ENCODE measurements at regions not wholly inside any gene's neighbourhood (a gene's known extent, or its start where the extent isn't known, plus 50 kb on each side); places are given as distances from the start of the nearest gene placed in this dataset.

DNA sequence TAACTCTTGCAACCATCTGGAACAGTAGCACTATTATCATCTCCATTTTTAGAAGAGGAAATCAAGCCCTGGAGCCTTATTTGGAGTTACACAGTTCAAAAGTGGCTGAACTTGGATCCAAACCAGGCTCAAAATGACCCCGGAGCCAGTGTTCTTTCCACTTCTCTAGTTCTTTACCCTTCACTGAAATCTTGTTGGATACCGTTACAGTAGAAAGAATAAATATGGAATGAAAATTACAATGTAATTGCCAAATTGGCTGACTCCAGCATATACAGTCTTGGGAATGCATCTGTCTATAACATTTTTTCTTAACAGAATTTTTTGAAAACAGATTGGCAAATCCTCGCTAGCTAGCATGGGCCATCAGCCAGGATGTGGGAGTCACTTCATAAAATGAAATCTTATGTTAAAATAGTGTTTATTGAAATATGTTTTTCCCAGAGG, 261.4 kb downstream of the CTH start:
- ChIA-PET POLR2A (no interaction called here), CTCF (no interaction called here)
- ATAC-seq (ENCODE audit: poor library complexity) = no peak
- peaks cover 5% of the 10 kb centered on the region for H3K27me3 Mint-ChIP-seq
- no peak overlapping the region for H3K27ac Mint-ChIP-seq
- H3K27me3 ChIP-seq (ENCODE audit: control insufficient read depth in 1 of 2, insufficient read depth in 2 of 2, low read length in 2 of 2) = no peaks in the 10 kb centered on the region
- H3K4me3 Mint-ChIP-seq = no peak overlapping the region
- TF ChIP-seq, protein P1, sequence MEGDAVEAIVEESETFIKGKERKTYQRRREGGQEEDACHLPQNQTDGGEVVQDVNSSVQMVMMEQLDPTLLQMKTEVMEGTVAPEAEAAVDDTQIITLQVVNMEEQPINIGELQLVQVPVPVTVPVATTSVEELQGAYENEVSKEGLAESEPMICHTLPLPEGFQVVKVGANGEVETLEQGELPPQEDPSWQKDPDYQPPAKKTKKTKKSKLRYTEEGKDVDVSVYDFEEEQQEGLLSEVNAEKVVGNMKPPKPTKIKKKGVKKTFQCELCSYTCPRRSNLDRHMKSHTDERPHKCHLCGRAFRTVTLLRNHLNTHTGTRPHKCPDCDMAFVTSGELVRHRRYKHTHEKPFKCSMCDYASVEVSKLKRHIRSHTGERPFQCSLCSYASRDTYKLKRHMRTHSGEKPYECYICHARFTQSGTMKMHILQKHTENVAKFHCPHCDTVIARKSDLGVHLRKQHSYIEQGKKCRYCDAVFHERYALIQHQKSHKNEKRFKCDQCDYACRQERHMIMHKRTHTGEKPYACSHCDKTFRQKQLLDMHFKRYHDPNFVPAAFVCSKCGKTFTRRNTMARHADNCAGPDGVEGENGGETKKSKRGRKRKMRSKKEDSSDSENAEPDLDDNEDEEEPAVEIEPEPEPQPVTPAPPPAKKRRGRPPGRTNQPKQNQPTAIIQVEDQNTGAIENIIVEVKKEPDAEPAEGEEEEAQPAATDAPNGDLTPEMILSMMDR (IDR thresholded peaks at IDR 0.05) = no peak
- no peak overlapping the region for H3K4me3 ChIP-seq (ENCODE audit: low read length)
- DNase-seq = no peak
- H3K4me1 Mint-ChIP-seq (ENCODE audit: low read depth) = no peaks in the 10 kb centered on the region
- no peak overlapping the region for H3K27ac ChIP-seq (ENCODE audit: low read depth in 1 of 2, low read length in 2 of 2)
- no peaks in the 10 kb centered on the region for H3K4me1 ChIP-seq (ENCODE audit: insufficient read depth, low read length)
- H3K9me3 Mint-ChIP-seq = no peaks in the 10 kb centered on the region
- intact Hi-C loops (cut with DNase I, micrococcal nuclease) = no loop called here
- no peaks in the 10 kb centered on the region for H3K36me3 Mint-ChIP-seq (ENCODE audit: low read depth)
- no peaks in the 10 kb centered on the region for H3K36me3 ChIP-seq (ENCODE audit: insufficient read depth, low read length)
- H3K9me3 ChIP-seq (ENCODE audit: control insufficient read depth in 1 of 2, insufficient read depth in 1 of 2, low read length in 2 of 2) = no peaks in the 10 kb centered on the region

DNA sequence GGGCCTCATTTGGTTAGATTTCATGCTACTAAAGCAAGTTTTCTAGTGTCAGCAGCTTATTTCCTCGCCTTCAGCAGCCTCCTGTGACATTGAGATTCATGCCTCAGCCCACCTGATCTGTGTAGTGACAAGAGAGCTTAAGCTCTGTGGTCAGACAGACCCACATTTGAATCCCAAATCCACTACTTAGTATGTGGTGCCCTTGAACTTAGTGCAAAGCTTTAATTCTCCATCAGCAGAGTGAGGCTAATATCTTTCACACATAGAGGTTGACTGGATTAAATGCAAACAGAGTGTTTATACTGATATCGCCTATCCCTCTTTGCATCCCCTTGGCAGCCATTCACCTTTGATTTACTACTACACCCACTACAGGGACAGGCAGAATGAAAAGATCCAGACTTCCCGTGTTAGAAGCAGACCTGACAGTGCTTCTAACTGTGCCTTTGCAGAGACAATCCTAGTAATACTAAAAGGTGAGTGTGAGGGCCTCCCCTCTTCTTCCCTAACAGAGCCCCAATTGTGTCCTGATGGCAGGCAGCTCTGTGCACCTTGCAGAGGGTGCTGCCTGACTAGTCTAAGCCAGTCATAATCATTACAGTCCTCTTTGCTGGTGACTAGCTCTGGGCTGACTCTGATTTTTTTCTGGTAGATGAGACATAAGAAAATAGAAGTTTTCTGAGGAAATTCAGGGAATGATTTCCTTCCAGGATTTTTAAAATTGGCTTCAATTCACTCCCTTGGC, 264.0 kb downstream of the CTH start:
- TF ChIP-seq, protein P1 (IDR thresholded peaks at IDR 0.05) = no peak
- ChIA-PET POLR2A (no interaction called here), CTCF (no interaction called here)
- intact Hi-C loops (cut with DNase I, micrococcal nuclease) = no loop called here
- DNase-seq (no peak), ATAC-seq (ENCODE audit: poor library complexity) (no peak)
- H3K9me3 ChIP-seq (ENCODE audit: control insufficient read depth in 1 of 2, insufficient read depth in 1 of 2, low read length in 2 of 2) = no peaks in the 10 kb centered on the region
- H3K9me3 Mint-ChIP-seq = no peaks in the 10 kb centered on the region
- H3K36me3 ChIP-seq (ENCODE audit: insufficient read depth, low read length) = no peaks in the 10 kb centered on the region
- no peak overlapping the region for H3K4me3 ChIP-seq (ENCODE audit: low read length)
- H3K4me1 ChIP-seq (ENCODE audit: insufficient read depth, low read length) = no peaks in the 10 kb centered on the region
- no peak overlapping the region for H3K4me3 Mint-ChIP-seq
- no peaks in the 10 kb centered on the region for H3K27me3 ChIP-seq (ENCODE audit: control insufficient read depth in 1 of 2, insufficient read depth in 2 of 2, low read length in 2 of 2)
- H3K27ac Mint-ChIP-seq = no peak overlapping the region
- H3K36me3 Mint-ChIP-seq (ENCODE audit: low read depth) = no peaks in the 10 kb centered on the region
- no peak overlapping the region for H3K27ac ChIP-seq (ENCODE audit: low read depth in 1 of 2, low read length in 2 of 2)
- no peaks in the 10 kb centered on the region for H3K4me1 Mint-ChIP-seq (ENCODE audit: low read depth)
- H3K27me3 Mint-ChIP-seq = peaks cover 5% of the 10 kb centered on the region

DNA sequence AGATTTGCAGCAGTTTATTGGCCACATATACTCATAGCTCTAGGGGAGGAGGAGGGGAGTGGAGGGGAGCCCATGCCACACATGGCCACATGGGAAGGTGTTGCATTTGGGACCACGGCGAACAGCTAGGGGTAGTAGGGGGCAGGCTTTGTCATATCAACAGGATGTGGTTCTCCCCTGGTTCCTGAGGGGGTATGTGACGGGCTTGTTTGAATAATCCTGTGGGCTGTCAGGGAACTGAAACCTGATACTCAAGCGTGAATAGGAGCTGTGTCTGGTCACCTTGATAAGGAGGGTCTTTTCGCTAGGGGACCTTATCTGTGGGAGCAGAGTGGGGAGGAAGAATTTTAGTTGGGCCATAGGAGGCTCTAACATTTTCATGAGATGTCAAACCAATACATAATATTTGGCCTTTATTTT, 264.7 kb downstream of the CTH start:
- no peaks in the 10 kb centered on the region for H3K4me1 Mint-ChIP-seq (ENCODE audit: low read depth)
- ATAC-seq (ENCODE audit: poor library complexity) (no peak), DNase-seq (no peak)
- no peaks in the 10 kb centered on the region for H3K9me3 Mint-ChIP-seq
- Histone ChIP-seq H3K4me1 (ENCODE audit: insufficient read depth, low read length) (no peaks in the 10 kb centered on the region), H3K9me3 (ENCODE audit: control insufficient read depth in 1 of 2, insufficient read depth in 1 of 2, low read length in 2 of 2) (no peaks in the 10 kb centered on the region), H3K36me3 (ENCODE audit: insufficient read depth, low read length) (no peaks in the 10 kb centered on the region), H3K4me3 (ENCODE audit: low read length) (no peak overlapping the region), H3K27me3 (ENCODE audit: control insufficient read depth in 1 of 2, insufficient read depth in 2 of 2, low read length in 2 of 2) (no peaks in the 10 kb centered on the region), H3K27ac (ENCODE audit: low read depth in 1 of 2, low read length in 2 of 2) (no peak overlapping the region)
- no peaks in the 10 kb centered on the region for H3K36me3 Mint-ChIP-seq (ENCODE audit: low read depth)
- ChIA-PET POLR2A (no interaction called here), CTCF (no interaction called here)
- TF ChIP-seq, protein P1 (IDR thresholded peaks at IDR 0.05) = no peak
- intact Hi-C loops (cut with DNase I, micrococcal nuclease) = no loop called here
- peaks cover 5% of the 10 kb centered on the region for H3K27me3 Mint-ChIP-seq
- no peak overlapping the region for H3K27ac Mint-ChIP-seq
- no peak overlapping the region for H3K4me3 Mint-ChIP-seq

Data from CD4-positive, alpha-beta T cell (primary cell).